H1 (cell line): ENCODE measurements at regions not wholly inside any gene's neighbourhood (a gene's known extent, or its start where the extent isn't known, plus 50 kb on each side); places are given as distances from the start of the nearest gene placed in this dataset.

ENCODE experiments used
- CTCF ChIA-PET: fragments of 300-600 bp; sonication (Branson Sonifier 250); formaldehyde crosslinking; loops from one replicate; lab custom pipeline; 2021; ENCODE audit not compliant: partially characterized antibody; lab: Charles Lee
- POLR2A ChIA-PET: fragments of 300-600 bp; sonication (Branson Sonifier 250); formaldehyde crosslinking; loops from one replicate; lab custom pipeline; 2021; ENCODE audit warnings: inconsistent platforms; ENCODE audit not compliant: partially characterized antibody; lab: Charles Lee
- DNase-seq, 2 experiments: peaks; one replicate each; pipeline versions ENCODE4 v3.0.0 to v3.0.0-alpha.2; 2010 to 2022; ENCODE audit warnings: low spot score in 2 of 2, low read depth in 1 of 2, mixed read lengths in 1 of 2
- FAIRE-seq: peaks from 2 replicates; lab custom pipeline; 2011; peaks lifted over from hg19 to GRCh38; lab: Jason Lieb, UNC
- H2AFZ ChIP-seq: 2 replicates; pipeline ENCODE4 v1.8.1; 2012; ENCODE audit warnings: low read length, inconsistent platforms
- H2AK5ac ChIP-seq: 2 replicates; pipeline ENCODE4 v1.6.1; 2013; ENCODE audit warnings: low read depth, low read length
- H2BK120ac ChIP-seq: replicated peaks from 2 replicates; pipeline ENCODE3; 2013; ENCODE audit warnings: low read depth, low read length, inconsistent platforms
- H2BK12ac ChIP-seq: 2 replicates; pipeline ENCODE4 v1.6.1; 2013; ENCODE audit warnings: low read depth, low read length
- H2BK15ac ChIP-seq: 2 replicates; pipeline ENCODE4 v1.6.1; 2013; ENCODE audit warnings: low read length
- H2BK20ac ChIP-seq: 2 replicates; pipeline ENCODE4 v1.6.1; 2013; ENCODE audit warnings: low read length
- H2BK5ac ChIP-seq: 2 replicates; pipeline ENCODE4 v1.6.1; 2013; ENCODE audit warnings: low read depth, low read length
- H3K14ac ChIP-seq: 2 replicates; pipeline ENCODE4 v1.6.1; 2013; ENCODE audit warnings: inconsistent platforms; ENCODE audit not compliant: insufficient read length
- H3K18ac ChIP-seq: 2 replicates; pipeline ENCODE4 v1.6.1; 2013; ENCODE audit warnings: low read length; ENCODE audit errors: extremely low read depth
- H3K23ac ChIP-seq: 2 replicates; pipeline ENCODE4 v1.6.1; 2013; ENCODE audit warnings: inconsistent platforms; ENCODE audit not compliant: insufficient read length
- H3K23me2 ChIP-seq: 2 replicates; pipeline ENCODE4 v1.6.1; 2013; ENCODE audit warnings: low read depth, low read length
- H3K27ac ChIP-seq: 2 replicates; pipeline ENCODE4 v1.6.1; 2011; ENCODE audit warnings: low read depth, low read length, inconsistent platforms
- H3K27me3 ChIP-seq, 4 experiments: replicated peaks in 1 of 4; 1 replicate in 1 of 4; 2 replicates in 3 of 4; pipeline versions ENCODE4 v1.6.1 to v1.8.1; 2011 to 2013; ENCODE audit warnings: low read length in 3 of 4, mild to moderate bottlenecking in 3 of 4, inconsistent platforms in 2 of 4, mixed read lengths in 2 of 4, moderate library complexity in 1 of 4; ENCODE audit not compliant: control insufficient read depth in 3 of 4, insufficient read depth in 3 of 4; ENCODE audit errors: extremely low read depth in 1 of 4
- H3K36me3 ChIP-seq, 4 experiments: 2 replicates each; pipeline versions ENCODE4 v1.6.1 to v1.8.1; 2011 to 2013; ENCODE audit warnings: mild to moderate bottlenecking in 4 of 4, low read length in 3 of 4, moderate library complexity in 2 of 4, control low read depth in 1 of 4, inconsistent platforms in 1 of 4; ENCODE audit not compliant: insufficient read depth in 4 of 4, control insufficient read depth in 2 of 4
- H3K4ac ChIP-seq: replicated peaks from 2 replicates; pipeline ENCODE3; 2013; ENCODE audit warnings: low read length, low read depth, mixed read lengths, inconsistent platforms; ENCODE audit not compliant: insufficient read length
- H3K4me1 ChIP-seq, 4 experiments: replicated peaks in 1 of 4; 1 replicate in 1 of 4; 2 replicates in 3 of 4; pipeline versions ENCODE4 v1.6.1 to v1.8.1; 2011 to 2013; ENCODE audit warnings: low read length in 3 of 4, inconsistent platforms in 2 of 4, mixed read lengths in 1 of 4; ENCODE audit not compliant: insufficient read depth in 4 of 4, control insufficient read depth in 3 of 4
- H3K4me2 ChIP-seq, 2 experiments: 2 replicates each; pipeline versions ENCODE4 v1.6.1 to v1.8.1; 2011 to 2013; ENCODE audit warnings: low read depth in 2 of 2, low read length in 2 of 2, control low read depth in 1 of 2, inconsistent platforms in 1 of 2, mild to moderate bottlenecking in 1 of 2; ENCODE audit not compliant: insufficient read depth in 1 of 2
- H3K4me3 ChIP-seq, 4 experiments: fragments of 200-600, 300-600 bp in 1 of 4; sonication (generic), shearing (Covaris generic), sonication (Bioruptor Twin) in 1 of 4; 2 replicates each; pipeline versions ENCODE4 v1.5.1 to v1.8.1; 2011 to 2016; ENCODE audit warnings: low read length in 4 of 4, low read depth in 3 of 4, control low read depth in 2 of 4, inconsistent platforms in 2 of 4, mild to moderate bottlenecking in 2 of 4, mixed read lengths in 1 of 4, moderate library complexity in 1 of 4; ENCODE audit not compliant: insufficient read depth in 2 of 4; ENCODE audit errors: extremely low read depth in 1 of 4
- H3K56ac ChIP-seq: replicated peaks from 2 replicates; pipeline ENCODE3; 2013; ENCODE audit warnings: low read depth, mild to moderate bottlenecking, mixed read lengths, low read length, inconsistent platforms; ENCODE audit not compliant: insufficient read length
- H3K79me1 ChIP-seq: 2 replicates; pipeline ENCODE4 v1.6.1; 2013; ENCODE audit warnings: low read depth, low read length, control low read depth
- H3K79me2 ChIP-seq, 2 experiments: 2 replicates each; pipeline versions ENCODE4 v1.6.1 to v1.8.1; 2012 to 2013; ENCODE audit warnings: low read length in 2 of 2, mild to moderate bottlenecking in 2 of 2, inconsistent platforms in 1 of 2; ENCODE audit not compliant: insufficient read depth in 2 of 2, control insufficient read depth in 1 of 2
- H3K9ac ChIP-seq, 4 experiments: replicated peaks in 1 of 4; 1 replicate in 1 of 4; 2 replicates in 3 of 4; pipeline versions ENCODE4 v1.6.1 to v1.8.1; 2011 to 2013; ENCODE audit warnings: low read depth in 3 of 4, low read length in 3 of 4, control low read depth in 2 of 4, mild to moderate bottlenecking in 2 of 4, moderate library complexity in 2 of 4, inconsistent platforms in 1 of 4; ENCODE audit errors: extremely low read depth in 1 of 4
- H3K9me3 ChIP-seq, 2 experiments: 2 replicates each; pipeline versions ENCODE4 v1.6.1 to v1.8.1; 2012 to 2013; ENCODE audit warnings: mild to moderate bottlenecking in 2 of 2, moderate library complexity in 2 of 2, control low read depth in 1 of 2, inconsistent platforms in 1 of 2, low read depth in 1 of 2, low read length in 1 of 2, mixed read lengths in 1 of 2; ENCODE audit not compliant: insufficient read depth in 2 of 2
- H4K20me1 ChIP-seq, 2 experiments: replicated peaks in 1 of 2; 2 replicates each; pipeline versions ENCODE3 to v1.8.1; 2011 to 2013; ENCODE audit warnings: inconsistent platforms in 2 of 2, low read length in 2 of 2, mild to moderate bottlenecking in 1 of 2; ENCODE audit not compliant: insufficient read depth in 2 of 2, control insufficient read depth in 1 of 2
- H4K5ac ChIP-seq: 2 replicates; pipeline ENCODE4 v1.6.1; 2013; ENCODE audit warnings: low read length, low read depth, mixed read lengths, inconsistent platforms; ENCODE audit not compliant: insufficient read length
- H4K8ac ChIP-seq: 2 replicates; pipeline ENCODE4 v1.8.0; 2013; ENCODE audit warnings: mild to moderate bottlenecking, moderate library complexity, low read length, inconsistent platforms; ENCODE audit not compliant: insufficient read depth; ENCODE audit errors: extremely low read depth
- H4K91ac ChIP-seq: replicated peaks from 2 replicates; pipeline ENCODE3; 2013; ENCODE audit warnings: low read length, mixed read lengths, inconsistent platforms; ENCODE audit not compliant: insufficient read length
- ATF2 ChIP-seq: IDR thresholded peaks from 2 replicates; pipeline ENCODE4 v1.6.1; 2012; ENCODE audit warnings: low read length, inconsistent platforms
- BRCA1 ChIP-seq: IDR thresholded peaks from 2 replicates; pipeline ENCODE4 v1.6.1; 2012; ENCODE audit warnings: low read depth, low read length, improper control_type of control experiment
- E2F6 ChIP-seq: IDR thresholded peaks from 2 replicates; pipeline ENCODE4 v1.6.1; 2012; ENCODE audit warnings: inconsistent platforms
- EP300 ChIP-seq, 2 experiments: IDR thresholded peaks; 1 replicate in 1 of 2; 2 replicates in 1 of 2; pipeline ENCODE4 v1.6.1; 2011 to 2012; ENCODE audit warnings: low read depth in 2 of 2, low read length in 2 of 2, mild to moderate bottlenecking in 2 of 2, borderline replicate concordance in 1 of 2, inconsistent platforms in 1 of 2, moderate library complexity in 1 of 2
- KDM1A ChIP-seq: fragments of 200-600, 300-600 bp; sonication (generic); IDR thresholded peaks from 2 replicates; pipeline ENCODE4 v1.7.1; 2016; ENCODE audit warnings: mild to moderate bottlenecking, low read length, borderline replicate concordance
- PHF8 ChIP-seq: fragments of 200-600 bp; sonication (generic); conservative IDR thresholded peaks from 2 replicates; pipeline ENCODE4 v1.7.1; 2012; ENCODE audit warnings: low read depth, mild to moderate bottlenecking, inconsistent platforms, low read length, moderate library complexity
- SIN3A ChIP-seq, 2 experiments: IDR thresholded peaks in 1 of 2; conservative IDR thresholded peaks in 1 of 2; 2 replicates each; pipeline ENCODE4 v1.6.1; 2011 to 2012; ENCODE audit warnings: low read length in 2 of 2, improper control_type of control experiment in 1 of 2, low read depth in 1 of 2, mild to moderate bottlenecking in 1 of 2
- SUZ12 ChIP-seq: fragments of 200-600 bp; sonication (generic); IDR thresholded peaks from 2 replicates; pipeline ENCODE4 v1.6.1; 2012; ENCODE audit warnings: mild to moderate bottlenecking, inconsistent platforms, low read length, moderate library complexity, mixed read lengths
- ZNF274 ChIP-seq: IDR thresholded peaks from 2 replicates; pipeline ENCODE4 v1.7.0; 2012; ENCODE audit warnings: low read length, borderline replicate concordance; ENCODE audit errors: extremely low read depth
- WGBS, 2 experiments: shearing (Covaris generic) in 1 of 2; methylation state at CpG; one replicate each; pipeline versions ENCODE4 v1.1.6 to v1.1.7; 2013 to 2015; ENCODE audit warnings: low lambda C conversion rate in 2 of 2, mixed read lengths in 2 of 2, inconsistent platforms in 1 of 2, low coverage in 1 of 2, missing lambda C conversion rate in 1 of 2; ENCODE audit not compliant: insufficient replicate concordance in 2 of 2, insufficient coverage in 1 of 2, insufficient read length in 1 of 2; ENCODE audit errors: extremely low coverage in 1 of 2, missing lambda C conversion rate in 1 of 2; 5-methylcytosine and 5-hydroxymethylcytosine counted together

GRCh38 chr2:42925742-42926433 lies 133.5 kb upstream of the HAAO start:
- peak overlapping the region; percentile 99 for H3K18ac ChIP-seq
- peak overlapping the region; percentile 57; the same call in 1 of the 2 replicates for H3K27ac ChIP-seq
- H2AK5ac ChIP-seq = no peak overlapping the region
- no peaks in the 10 kb centered on the region for H3K27me3 ChIP-seq
- H3K4me3 ChIP-seq = no peak overlapping the region
- H4K8ac ChIP-seq = peak overlapping the region; percentile 30; the same call in 1 of the 2 replicates
- no peak overlapping the region for H3K23ac ChIP-seq
- no peak overlapping the region for H2AFZ ChIP-seq
- H2BK20ac ChIP-seq = peak overlapping the region; percentile 95
- H2BK15ac ChIP-seq = peak overlapping the region; percentile 88; the same call in 1 of the 2 replicates
- H3K9me3 ChIP-seq = no peaks in the 10 kb centered on the region
- peak overlapping the region; percentile 95; the same call in 1 of the 2 replicates for H2BK5ac ChIP-seq
- H3K23me2 ChIP-seq = no peaks in the 10 kb centered on the region
- no peak overlapping the region for H3K56ac ChIP-seq
- no peaks in the 10 kb centered on the region for H3K79me2 ChIP-seq
- no peak overlapping the region for H3K14ac ChIP-seq
- DNase-seq (no peak), FAIRE-seq (no peak)
- peaks cover 29 to 42% (median 37%) of the 10 kb centered on the region in 4 experiments for H3K4me1 ChIP-seq
- H3K9ac ChIP-seq = no peak overlapping the region; a peak in 1 of 7 replicates
- no peaks in the 10 kb centered on the region for H4K20me1 ChIP-seq
- ChIA-PET POLR2A (interaction anchor here (1.2 to 1.5 kb wide), 2 partner anchors 19 to 254 kb away, joined by 3 to 4 read pairs; no protein-coding TSS in a partner anchor), CTCF (interaction anchor here (0.6 to 13.3 kb wide), 18 partner anchors 15 to 341 kb away, joined by 3 to 217 read pairs (median 4); no protein-coding TSS in a partner anchor)
- H4K91ac ChIP-seq = peak overlapping the region; percentile 99
- H2BK120ac ChIP-seq = peak overlapping the region; percentile 91
- peak overlapping the region; percentile 51 for H3K4ac ChIP-seq
- H3K4me2 ChIP-seq = 0 out of 4 replicates have a peak overlapping the region, but pooled peaks of 1 of the 2 experiments have one; percentile 20
- no peaks in the 10 kb centered on the region for H3K79me1 ChIP-seq
- peak overlapping the region; percentile 94 for H2BK12ac ChIP-seq
- peak overlapping the region; percentile 59 for H4K5ac ChIP-seq
- H3K36me3 ChIP-seq = no peaks in the 10 kb centered on the region
- WGBS, 2 experiments = 73% methylated on average over 12 of the region's 12 CpGs; no CpG with 5 or more reads in 1 of the 2 experiments
- no peak for TF ChIP-seq KDM1A
- TF ChIP-seq BRCA1 = no peak
- TF ChIP-seq E2F6 = no peak
- no peak for TF ChIP-seq ZNF274
- TF ChIP-seq EP300 (IDR thresholded peaks at IDR 0.05; ENCODE audit: borderline replicate concordance in 1 of 2, low read depth in 2 of 2, low read length in 2 of 2) = no peak
- no peak for TF ChIP-seq SIN3A (conservative IDR thresholded peaks at IDR 0.05 in 1 of 2, IDR thresholded peaks at IDR 0.05 in 1 of 2; ENCODE audit: low read depth in 1 of 2, low read length in 2 of 2)
- no peak for TF ChIP-seq PHF8
- TF ChIP-seq ATF2 = no peak
- no peak for TF ChIP-seq SUZ12
